Adrenal gland (tissue), 9 donors: ENCODE measurements at regions not wholly inside any gene's neighbourhood (a gene's known extent, or its start where the extent isn't known, plus 50 kb on each side); places are given as distances from the start of the nearest gene placed in this dataset.

Experiments
- DNase-seq, 7 donors: peaks; one replicate each; pipeline ENCODE4 v3.0.0-alpha.2; 2019 to 2020
- H3K27ac ChIP-seq, 5 donors: fragments of 200-600 bp; sonication (generic) in 4 of 5; 1 replicate in 3 of 5; 2 replicates in 2 of 5; pipeline versions ENCODE4 v1.5.1 to v1.8.0; 2016 to 2020; ENCODE audit warnings: mild to moderate bottlenecking in 1 of 5
- H3K27me3 ChIP-seq: fragments of 200-600 bp; 2 replicates; pipeline ENCODE4 v1.8.0; 2021
- H3K36me3 ChIP-seq, 2 donors: fragments of 200-600 bp; replicated peaks in 1 of 2; 1 replicate in 1 of 2; 2 replicates in 1 of 2; pipeline versions ENCODE4 v1.5.1 to v1.8.0; 2018 to 2022
- H3K4me1 ChIP-seq, 2 donors: fragments of 200-600 bp; replicated peaks in 1 of 2; 1 replicate in 1 of 2; 2 replicates in 1 of 2; pipeline versions ENCODE4 v1.5.1 to v1.8.0; 2018 to 2021
- H3K4me3 ChIP-seq, 4 donors: fragments of 200-600 bp; sonication (generic) in 3 of 4; one replicate each; pipeline ENCODE4 v1.5.1; 2016 to 2018
- H3K9me3 ChIP-seq, 3 donors: fragments of 200-600 bp; sonication (generic) in 1 of 3; replicated peaks in 1 of 3; 1 replicate in 2 of 3; 2 replicates in 1 of 3; pipeline versions ENCODE4 v1.5.1 to v1.8.0; 2016 to 2021
- CTCF ChIP-seq, 6 experiments: fragments of 450-650 bp in 4 of 6; fragments of 200-600 bp in 2 of 6; sonication (generic) in 1 of 6; IDR thresholded peaks; 1 replicate in 5 of 6; 2 replicates in 1 of 6; pipeline versions ENCODE4 v1.5.1 to v1.8.0; 2016 to 2021; ENCODE audit warnings: antibody characterized with exemption in 6 of 6, mild to moderate bottlenecking in 2 of 6, moderate library complexity in 1 of 6
- POLR2A ChIP-seq, 2 donors: fragments of 450-650 bp; IDR thresholded peaks; one replicate each; pipeline ENCODE4 v1.6.1; 2017; ENCODE audit warnings: antibody characterized with exemption in 2 of 2, mild to moderate bottlenecking in 2 of 2, moderate library complexity in 1 of 2
- WGBS, 4 donors: extraction: QIAGEN DNeasy Blood & Tissue Kit in 2 of 4; methylation state at CpG; one replicate each; pipeline versions ENCODE4 v1.1.5 to v1.1.7; 2013 to 2017; 5-methylcytosine and 5-hydroxymethylcytosine counted together
- intact Hi-C, 2 donors: fragments of 100-400 bp; cut with DNase I; formaldehyde crosslinking; loops; one replicate each; pipeline versions ENCODE4 v1.14.1 to v1.15.0; 2022 to 2023
- donor health status: healthy with polysubstance abuse.
- donor health status: Bipolar disorder and iron deficiency.
- donor health status: DM: yes; HTN: yes; CAD: no.
- donor health status: DM: no; HTN: no; CAD: no.
- donor health status: DM: no; HTN: no; CAD: no.

DNA sequence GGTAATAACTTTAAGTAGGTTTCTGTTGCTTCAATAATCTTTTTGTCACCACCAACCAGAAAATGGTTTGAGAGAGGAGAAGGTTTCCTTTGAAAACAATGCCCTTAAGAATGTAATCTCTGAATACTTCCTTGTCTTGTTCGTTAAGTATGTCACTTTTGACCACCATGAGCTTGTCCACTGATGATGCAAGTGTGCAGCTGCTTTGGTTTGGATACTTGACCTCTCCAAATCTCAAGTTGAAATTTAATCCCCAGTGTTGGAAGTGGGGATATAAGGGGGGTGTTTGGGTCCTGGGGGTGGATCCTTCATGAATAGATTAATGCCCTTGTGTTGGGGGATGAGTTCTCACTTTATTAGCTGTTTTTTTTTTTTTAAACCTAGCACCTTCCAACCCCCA lies 985.4 kb downstream of the EPHA7 start:
- intact Hi-C loops, result no loop called here
- no peaks in the 10 kb centered on the region for H3K4me1 ChIP-seq
- H3K27ac ChIP-seq, result no peak overlapping the region
- WGBS, 4 donors, result 38 to 77% (median 66%) methylated on average over 1 of the region's 1 CpG
- TF ChIP-seq CTCF (IDR thresholded peaks at IDR 0.05) (no peak), POLR2A (IDR thresholded peaks at IDR 0.05) (no peak)
- H3K27me3 ChIP-seq, result no peaks in the 10 kb centered on the region
- no peak for DNase-seq
- no peaks in the 10 kb centered on the region for H3K9me3 ChIP-seq
- no peak overlapping the region for H3K4me3 ChIP-seq
- no peaks in the 10 kb centered on the region for H3K36me3 ChIP-seq

DNA sequence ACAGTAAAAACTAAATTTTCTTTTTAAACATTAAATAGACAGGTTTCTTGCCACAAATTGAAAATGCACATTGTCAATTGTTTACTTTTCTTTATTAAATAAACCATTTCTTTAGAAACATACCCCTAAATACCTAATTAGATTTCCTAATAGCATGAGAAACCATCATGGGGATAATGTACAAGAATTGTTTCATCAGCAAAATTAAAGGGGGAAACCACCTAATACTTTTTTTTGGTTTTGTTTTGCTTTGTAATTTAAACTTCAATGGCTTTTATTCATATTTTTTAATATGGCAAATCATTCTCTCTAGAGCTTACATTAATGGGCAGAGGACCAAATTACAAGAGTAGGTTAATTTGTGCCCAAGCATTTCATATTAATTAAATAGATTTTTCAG lies 987.9 kb downstream of the EPHA7 start:
- H3K36me3 ChIP-seq, result no peaks in the 10 kb centered on the region
- no peaks in the 10 kb centered on the region for H3K4me1 ChIP-seq
- H3K9me3 ChIP-seq, result no peaks in the 10 kb centered on the region
- intact Hi-C loops, result no loop called here
- no peak overlapping the region for H3K27ac ChIP-seq
- TF ChIP-seq CTCF (IDR thresholded peaks at IDR 0.05), result no peak
- TF ChIP-seq POLR2A (IDR thresholded peaks at IDR 0.05), result no peak
- no peak overlapping the region for H3K4me3 ChIP-seq
- DNase-seq, result no peak
- no peaks in the 10 kb centered on the region for H3K27me3 ChIP-seq

DNA sequence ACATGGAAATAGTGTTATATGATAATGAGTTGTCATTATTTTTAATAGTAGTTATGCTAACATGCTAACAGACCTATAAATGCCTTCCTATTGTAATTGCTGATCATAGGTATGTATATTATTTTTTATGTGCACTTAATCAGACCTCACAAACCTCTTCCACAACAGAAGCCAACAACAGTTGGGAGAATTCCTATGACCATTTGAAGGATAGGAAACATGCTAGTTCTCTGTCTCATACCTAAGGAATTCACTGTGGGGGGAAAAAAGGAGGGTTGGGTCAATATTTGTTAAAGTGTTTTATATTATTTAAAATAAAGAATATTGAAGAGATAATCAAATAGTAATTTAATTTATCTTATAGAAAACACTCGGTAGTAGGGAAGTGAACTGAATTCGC lies 990.9 kb downstream of the EPHA7 start:
- Histone ChIP-seq H3K36me3 (no peaks in the 10 kb centered on the region), H3K4me3 (no peak overlapping the region), H3K27me3 (no peaks in the 10 kb centered on the region), H3K9me3 (no peaks in the 10 kb centered on the region), H3K4me1 (no peaks in the 10 kb centered on the region), H3K27ac (no peak overlapping the region)
- intact Hi-C loops, result no loop called here
- no peak for DNase-seq
- no peak for TF ChIP-seq CTCF (IDR thresholded peaks at IDR 0.05)
- TF ChIP-seq POLR2A (IDR thresholded peaks at IDR 0.05), result no peak
- WGBS, 4 donors, result 86 to 89% (median 88%) methylated on average over 2 of the region's 2 CpGs

- intact Hi-C loops, result no loop called here
- Histone ChIP-seq H3K27me3 (no peaks in the 10 kb centered on the region), H3K4me3 (no peak overlapping the region), H3K9me3 (no peaks in the 10 kb centered on the region), H3K36me3 (no peaks in the 10 kb centered on the region), H3K27ac (no peak overlapping the region), H3K4me1 (no peaks in the 10 kb centered on the region)
- WGBS, 4 donors, result 64 to 72% (median 69%) methylated on average over 2 of the region's 2 CpGs
- DNase-seq, result no peak
- TF ChIP-seq CTCF (IDR thresholded peaks at IDR 0.05) (no peak), POLR2A (IDR thresholded peaks at IDR 0.05) (no peak)
Measured at GRCh38 chr6:92427453-92427852, 991.9 kb downstream of the EPHA7 start.
